ENCODE measurements at regions not wholly inside any gene's neighbourhood (a gene's known extent, or its start where the extent isn't known, plus 50 kb on each side); places are given as distances from the start of the nearest gene placed in this dataset.

DNA sequence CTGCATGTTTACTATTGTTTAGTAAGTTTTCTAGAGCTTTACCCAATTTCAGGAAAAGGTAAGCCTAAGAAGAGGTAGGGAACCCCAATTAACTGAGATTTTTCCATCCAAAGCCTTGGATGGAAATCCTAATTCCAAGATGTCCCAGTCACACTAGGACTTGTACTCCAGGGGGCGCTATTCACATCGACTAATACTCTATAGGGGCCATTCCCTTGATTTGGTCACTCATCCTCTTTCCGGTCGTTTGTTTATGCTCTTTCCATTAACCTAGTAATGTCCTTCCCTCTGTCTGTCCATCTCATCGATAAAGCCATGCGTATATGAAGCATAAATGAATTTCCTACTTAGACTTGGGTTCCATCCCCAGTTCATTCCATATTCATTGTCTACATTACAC is 80.8 kb upstream of the FUCA2 start:
- no peak for DNase-seq

DNA sequence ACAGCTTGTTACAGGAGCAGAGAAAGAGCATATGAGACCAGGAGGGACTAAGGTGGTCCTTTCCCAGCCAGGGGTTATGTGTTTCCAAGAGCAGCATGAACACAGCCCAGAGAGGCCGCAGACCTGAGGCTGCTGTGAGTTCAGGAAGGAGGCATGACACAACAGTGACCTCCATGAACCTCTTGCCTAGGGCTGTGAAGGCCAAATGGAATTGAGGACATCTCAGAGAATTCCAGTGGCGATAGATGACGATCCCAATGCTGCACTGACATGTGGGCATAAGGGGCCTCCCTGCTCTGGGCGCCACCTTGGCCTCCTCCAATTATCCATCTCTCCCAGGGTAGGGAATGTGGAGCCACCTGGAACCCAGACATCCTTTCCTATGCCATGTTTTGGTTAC is 79.9 kb upstream of the FUCA2 start:
- DNase-seq, result no peak

DNA sequence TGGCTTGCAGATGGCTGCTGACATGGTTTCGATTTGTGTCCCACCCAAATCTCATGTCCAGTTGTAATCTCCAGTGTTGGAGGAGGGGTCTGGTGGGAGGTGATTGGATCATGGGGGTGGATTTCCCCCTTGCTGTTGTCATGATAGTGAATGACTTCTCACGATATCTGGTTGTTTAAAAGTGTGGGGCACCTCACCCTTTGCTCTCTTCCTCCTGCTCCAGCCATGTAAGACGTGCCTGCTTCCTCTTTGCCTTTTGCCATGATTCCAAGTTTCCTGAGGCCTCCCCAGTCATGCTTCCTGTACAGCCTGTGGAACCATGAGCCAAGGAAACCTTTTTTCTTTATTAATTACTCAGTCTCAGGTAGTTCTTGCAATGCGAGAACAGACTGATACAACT is 77.6 kb upstream of the FUCA2 start:
- DNase-seq, result no peak

- DNase-seq, result no peak
Measured at GRCh38 chr6:143586557-143586956, 75.0 kb upstream of the FUCA2 start.

DNA sequence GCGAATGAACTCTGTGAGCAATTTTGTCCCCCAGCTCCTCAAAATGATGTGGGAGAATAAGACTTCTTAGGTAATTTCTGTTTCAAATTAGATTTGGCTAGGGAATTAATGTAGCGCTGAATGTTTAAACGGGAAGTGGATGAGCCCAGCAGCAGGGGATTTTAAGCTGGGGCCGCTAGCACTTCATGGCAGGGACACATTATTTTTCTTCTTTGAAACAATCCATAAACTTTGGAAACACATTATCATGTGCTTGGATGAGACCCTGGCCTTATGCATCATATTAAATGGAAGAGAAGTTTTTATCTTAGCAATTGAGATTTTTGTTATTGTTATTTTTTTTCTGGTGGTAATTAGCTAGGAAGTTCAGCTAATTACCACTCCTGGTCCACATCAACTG is 74.2 kb upstream of the FUCA2 start:
- no peak for DNase-seq

GRCh38 chr6:143585241-143585640 is 73.7 kb upstream of the FUCA2 start:
- no peak for DNase-seq

DNA sequence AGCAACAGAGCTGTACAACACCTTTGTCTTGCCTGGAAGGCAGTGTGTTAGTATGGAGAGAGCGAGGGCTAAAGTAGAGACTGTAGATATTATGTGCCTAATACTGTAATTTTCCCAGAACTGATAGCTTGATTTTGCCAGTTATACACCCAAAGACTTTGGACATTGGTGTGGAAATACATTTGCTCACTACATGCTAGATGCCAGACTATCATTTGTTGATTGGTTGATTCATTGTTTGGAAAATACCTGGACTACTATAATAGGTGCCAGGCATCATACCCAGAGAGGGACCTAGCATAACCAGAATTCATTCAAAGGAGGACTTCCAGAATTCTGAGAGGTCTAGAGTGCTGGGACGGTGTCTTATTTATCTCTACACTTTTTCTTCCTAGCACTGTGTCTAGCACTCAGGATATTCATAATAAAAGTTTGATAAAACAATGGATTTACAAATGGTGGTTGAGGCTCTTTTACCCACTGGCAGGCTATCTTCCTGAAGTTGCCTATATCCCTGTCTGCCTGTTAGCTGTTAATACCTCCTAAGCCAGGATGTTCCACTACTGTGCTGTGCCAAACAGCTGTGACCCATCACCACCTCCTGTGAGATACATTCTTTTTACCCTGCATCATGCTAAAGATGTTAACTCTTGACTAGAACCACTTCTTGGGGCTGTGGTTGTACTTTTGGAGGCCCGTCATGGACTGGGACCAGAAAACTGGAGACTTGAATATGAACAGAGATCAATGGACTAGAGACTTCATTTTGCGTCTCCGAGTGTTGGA is 72.2 kb upstream of the FUCA2 start:
- no peak for DNase-seq

- DNase-seq, result no peak
Measured at GRCh38 chr6:143581835-143582480, 70.4 kb upstream of the FUCA2 start.

DNA sequence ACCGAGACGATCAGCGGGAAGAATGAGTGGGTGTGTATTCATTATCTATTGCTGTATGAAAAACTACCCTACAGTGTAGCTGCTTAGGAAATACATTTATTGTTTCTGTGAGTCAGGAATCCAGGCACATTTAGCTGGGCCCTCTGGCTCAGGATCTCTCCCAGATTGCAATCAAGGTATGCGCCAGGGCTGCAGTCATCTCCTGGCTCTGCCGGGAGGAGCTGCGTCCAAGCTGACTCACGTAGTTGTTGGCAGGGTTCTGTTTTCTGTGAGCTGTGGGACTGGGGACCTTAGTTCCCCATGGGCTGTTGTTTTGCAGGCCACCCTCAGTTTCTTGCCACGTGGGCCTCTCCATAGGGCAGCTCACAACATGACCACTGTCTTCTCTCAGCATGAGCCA is 68.2 kb upstream of the FUCA2 start:
- DNase-seq, result no peak

DNA sequence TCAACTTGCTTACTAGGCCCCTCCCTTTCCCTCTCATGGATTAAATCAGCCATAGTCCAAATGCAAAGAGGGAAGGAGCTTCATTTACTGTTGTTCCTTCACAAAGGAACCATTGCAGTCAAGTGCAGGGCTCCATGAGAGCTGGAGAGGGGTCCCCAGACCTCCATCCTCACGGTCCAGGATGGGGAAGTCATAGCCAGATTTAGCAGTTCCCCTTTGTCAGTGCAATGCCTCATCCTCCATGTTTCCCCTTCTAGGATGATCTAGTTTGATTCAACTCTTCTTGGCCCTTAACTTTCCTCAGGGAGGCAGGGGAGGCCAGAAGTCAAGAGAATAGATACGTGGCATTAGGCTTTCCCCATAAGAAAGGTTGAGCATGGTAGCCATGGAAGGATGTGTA is 66.5 kb upstream of the FUCA2 start:
- no peak for DNase-seq

GRCh38 chr6:143575901-143576426 is 64.4 kb upstream of the FUCA2 start:
- DNase-seq, result no peak

DNA sequence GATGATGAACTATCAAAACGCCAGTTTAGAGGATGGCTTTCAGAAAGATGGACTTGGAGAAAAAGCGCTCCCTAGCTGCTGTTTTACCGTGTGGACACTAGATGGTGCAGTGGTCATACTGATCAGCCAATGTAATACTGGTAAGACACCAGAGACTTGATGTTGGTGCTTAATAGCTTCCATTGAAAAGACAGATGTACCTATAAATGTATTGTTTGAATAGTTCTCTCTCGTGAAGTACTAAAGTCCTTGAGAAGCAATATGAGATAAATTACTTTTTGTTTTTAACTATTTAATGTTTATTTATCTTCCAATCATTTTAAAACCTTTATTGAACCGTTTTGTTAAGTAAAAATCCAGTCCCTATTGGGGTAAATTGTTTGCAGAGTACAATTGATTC is 63.9 kb upstream of the FUCA2 start:
- peak; percentile 74 for DNase-seq

DNA sequence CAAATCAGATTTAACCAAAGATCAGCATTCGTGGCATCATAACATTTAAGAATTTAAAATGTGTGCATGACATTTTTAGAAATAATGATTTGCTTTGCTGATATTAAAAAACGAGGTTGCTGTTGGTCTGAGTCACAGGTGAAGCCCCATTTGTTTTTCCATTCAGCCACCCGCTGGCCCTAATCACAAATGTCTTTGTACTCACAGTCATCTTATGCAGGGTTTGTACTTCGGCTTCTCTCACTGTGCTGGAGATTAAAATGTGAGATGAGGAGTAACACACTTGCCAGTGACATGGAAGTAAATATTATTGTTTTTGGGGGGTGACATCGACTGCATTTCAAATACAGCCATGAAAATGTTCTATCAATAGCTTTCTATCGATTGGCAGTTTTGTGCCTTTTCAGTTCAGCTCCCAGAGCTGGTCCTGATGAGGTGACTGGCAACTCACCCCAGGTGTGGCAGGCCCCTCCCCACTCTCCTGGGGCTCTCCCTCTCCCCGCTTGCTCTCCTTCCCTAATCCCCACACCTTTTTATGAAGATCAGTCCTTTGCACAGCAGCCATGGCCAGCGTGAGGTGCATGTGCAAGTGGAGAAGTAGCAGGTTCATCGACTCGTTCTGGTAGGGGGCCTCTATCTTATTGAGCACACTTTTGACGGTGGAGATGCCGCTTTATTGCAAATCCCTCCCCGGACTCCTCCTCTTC is 58.8 kb upstream of the FUCA2 start:
- DNase-seq, result no peak

- DNase-seq, result no peak
Measured at GRCh38 chr6:143569040-143569439, 57.5 kb upstream of the FUCA2 start.

DNA sequence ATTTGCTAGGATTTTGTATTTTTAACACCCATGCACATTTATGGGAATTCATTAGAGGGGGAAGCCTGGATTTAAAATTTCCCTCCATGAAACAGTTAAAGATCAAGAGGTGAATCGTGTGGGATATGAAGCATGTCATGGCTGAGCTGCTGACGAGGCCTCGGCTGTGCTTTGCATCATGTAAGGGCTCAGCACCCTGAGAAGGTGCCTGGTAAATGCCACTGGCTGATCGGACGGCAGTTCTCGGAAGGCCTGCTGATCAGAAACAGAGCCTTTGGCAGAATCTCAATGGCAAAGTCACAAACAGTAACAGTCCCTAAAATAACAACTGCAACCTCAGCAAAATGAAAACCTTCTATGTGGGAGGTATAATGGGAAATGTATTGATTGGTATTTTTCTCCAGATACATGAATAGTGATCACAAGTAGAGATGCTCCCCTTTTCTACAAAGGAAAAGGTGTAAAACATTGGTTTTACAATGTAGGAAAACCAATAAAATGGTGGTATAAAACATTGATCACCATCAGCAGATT is 53.0 kb upstream of the FUCA2 start:
- no peak for DNase-seq

DNA sequence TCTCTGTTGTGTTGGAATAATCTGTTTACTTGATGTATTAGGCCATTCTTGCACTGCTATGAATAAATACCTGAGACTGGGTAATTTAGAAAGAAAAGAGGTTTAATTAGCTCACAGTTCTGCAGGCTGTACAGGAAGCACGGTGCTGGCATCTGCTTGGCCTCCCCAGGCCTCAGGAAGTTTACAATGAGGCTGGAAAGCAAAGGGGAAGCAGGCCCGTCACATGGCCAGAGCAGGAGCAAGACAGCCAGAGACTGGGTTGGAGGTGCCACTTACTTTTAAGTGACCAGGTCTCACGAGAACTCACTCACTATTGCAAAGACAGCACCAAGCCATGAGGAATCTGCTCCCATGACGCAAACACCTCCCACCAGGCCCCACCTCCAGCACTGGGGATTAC is 50.6 kb upstream of the FUCA2 start:
- DNase-seq, result no peak
